Prostate gland (tissue), 2 donors: ENCODE measurements at regions not wholly inside any gene's neighbourhood (a gene's known extent, or its start where the extent isn't known, plus 50 kb on each side); places are given as distances from the start of the nearest gene placed in this dataset.

Source experiments
- DNase-seq: peaks from one replicate; pipeline ENCODE4 v3.0.0-alpha.2; 2019; ENCODE audit warnings: low spot score
- H3K27ac ChIP-seq, 2 donors: fragments of 200-600 bp; sonication (generic); 2 replicates each; pipeline ENCODE4 v1.5.1; 2017 to 2019
- H3K27me3 ChIP-seq: fragments of 200-600 bp; sonication (generic); replicated peaks from 2 replicates; pipeline ENCODE4 v1.5.1; 2019; ENCODE audit not compliant: insufficient read depth
- H3K36me3 ChIP-seq, 2 donors: fragments of 200-600 bp; sonication (generic); 1 replicate in 1 of 2; 2 replicates in 1 of 2; pipeline versions ENCODE4 v1.5.1 to v1.8.1; 2017 to 2019
- H3K4me1 ChIP-seq: fragments of 200-600 bp; sonication (generic); replicated peaks from 2 replicates; pipeline ENCODE4 v1.5.1; 2019
- H3K4me3 ChIP-seq, 2 donors: fragments of 200-600 bp; sonication (generic); 2 replicates each; pipeline ENCODE4 v1.5.1; 2017 to 2019
- H3K9me3 ChIP-seq: fragments of 200-600 bp; sonication (generic); 2 replicates; pipeline ENCODE4 v1.5.1; 2017
- POLR2A ChIP-seq: fragments of 450-650 bp; IDR thresholded peaks from one replicate; pipeline ENCODE4 v1.6.1; 2016; ENCODE audit warnings: antibody characterized with exemption, mild to moderate bottlenecking
- POLR2AphosphoS5 ChIP-seq: sonication (generic); formaldehyde crosslinking; IDR thresholded peaks from one replicate; pipeline ENCODE4 v1.6.1; 2017; ENCODE audit warnings: antibody characterized with exemption
- WGBS: methylation state at CpG from one replicate; pipeline ENCODE4 v1.1.5; 2018; 5-methylcytosine and 5-hydroxymethylcytosine counted together
- intact Hi-C: fragments of 100-400 bp; cut with DNase I; formaldehyde crosslinking; loops from one replicate; pipeline ENCODE4 v1.14.2; 2022
- TF ChIP-seq, protein P1 (sequence below), 4 experiments: fragments of 200-600 bp in 2 of 4; fragments of 450-650 bp in 2 of 4; sonication (generic) in 2 of 4; IDR thresholded peaks; 1 replicate in 3 of 4; 2 replicates in 1 of 4; pipeline ENCODE4 v1.5.1; 2016 to 2019; ENCODE audit warnings: antibody characterized with exemption in 4 of 4, mild to moderate bottlenecking in 2 of 4, moderate library complexity in 2 of 4

- no peaks in the 10 kb centered on the region for H3K27me3 ChIP-seq
- intact Hi-C loops = no loop called here
- no peak overlapping the region for H3K27ac ChIP-seq
- H3K36me3 ChIP-seq = no peaks in the 10 kb centered on the region
- no peak overlapping the region for H3K4me3 ChIP-seq
- H3K9me3 ChIP-seq = no peaks in the 10 kb centered on the region
- H3K4me1 ChIP-seq = no peaks in the 10 kb centered on the region
- no peak for DNase-seq
- no peak for TF ChIP-seq POLR2A
- 98% methylated on average over 3 of the region's 3 CpGs for WGBS
These were observed 51.8 kb upstream of the GPRC5B start for GRCh38 chr16:19936441-19936840.

GRCh38 chr16:19935694-19936093, 51.0 kb upstream of the GPRC5B start:
- no peak overlapping the region for H3K4me3 ChIP-seq
- H3K36me3 ChIP-seq = no peaks in the 10 kb centered on the region
- no peaks in the 10 kb centered on the region for H3K9me3 ChIP-seq
- no peaks in the 10 kb centered on the region for H3K4me1 ChIP-seq
- intact Hi-C loops = no loop called here
- no peak for DNase-seq
- no peaks in the 10 kb centered on the region for H3K27me3 ChIP-seq
- H3K27ac ChIP-seq = no peak overlapping the region
- no peak for TF ChIP-seq POLR2AphosphoS5
- no peak for TF ChIP-seq POLR2A
- TF ChIP-seq, protein P1, sequence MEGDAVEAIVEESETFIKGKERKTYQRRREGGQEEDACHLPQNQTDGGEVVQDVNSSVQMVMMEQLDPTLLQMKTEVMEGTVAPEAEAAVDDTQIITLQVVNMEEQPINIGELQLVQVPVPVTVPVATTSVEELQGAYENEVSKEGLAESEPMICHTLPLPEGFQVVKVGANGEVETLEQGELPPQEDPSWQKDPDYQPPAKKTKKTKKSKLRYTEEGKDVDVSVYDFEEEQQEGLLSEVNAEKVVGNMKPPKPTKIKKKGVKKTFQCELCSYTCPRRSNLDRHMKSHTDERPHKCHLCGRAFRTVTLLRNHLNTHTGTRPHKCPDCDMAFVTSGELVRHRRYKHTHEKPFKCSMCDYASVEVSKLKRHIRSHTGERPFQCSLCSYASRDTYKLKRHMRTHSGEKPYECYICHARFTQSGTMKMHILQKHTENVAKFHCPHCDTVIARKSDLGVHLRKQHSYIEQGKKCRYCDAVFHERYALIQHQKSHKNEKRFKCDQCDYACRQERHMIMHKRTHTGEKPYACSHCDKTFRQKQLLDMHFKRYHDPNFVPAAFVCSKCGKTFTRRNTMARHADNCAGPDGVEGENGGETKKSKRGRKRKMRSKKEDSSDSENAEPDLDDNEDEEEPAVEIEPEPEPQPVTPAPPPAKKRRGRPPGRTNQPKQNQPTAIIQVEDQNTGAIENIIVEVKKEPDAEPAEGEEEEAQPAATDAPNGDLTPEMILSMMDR (IDR thresholded peaks at IDR 0.05) = no peak
- 46% methylated on average over 2 of the region's 2 CpGs for whole genome bisulfite sequencing
